BLaER1 (cell line): ENCODE measurements at regions not wholly inside any gene's neighbourhood (a gene's known extent, or its start where the extent isn't known, plus 50 kb on each side); places are given as distances from the start of the nearest gene placed in this dataset.

Experiments
- H3K27ac ChIP-seq: shearing (Covaris generic); formaldehyde crosslinking; 2 replicates; pipeline ENCODE4 v1.8.1; 2022
- H3K27me3 ChIP-seq: shearing (Covaris generic); formaldehyde crosslinking; 2 replicates; pipeline ENCODE4 v1.8.1; 2022
- H3K36me3 ChIP-seq: shearing (Covaris generic); formaldehyde crosslinking; 2 replicates; pipeline ENCODE4 v1.8.1; 2022
- H3K4me1 ChIP-seq: shearing (Covaris generic); formaldehyde crosslinking; 2 replicates; pipeline ENCODE4 v1.8.1; 2022
- H3K4me2 ChIP-seq: shearing (Covaris generic); formaldehyde crosslinking; 2 replicates; pipeline ENCODE4 v1.8.1; 2022
- H3K4me3 ChIP-seq: shearing (Covaris generic); formaldehyde crosslinking; 2 replicates; pipeline ENCODE4 v1.8.1; 2022
- H3K9ac ChIP-seq: shearing (Covaris generic); formaldehyde crosslinking; 2 replicates; pipeline ENCODE4 v1.8.1; 2022
- H3K9me3 ChIP-seq: shearing (Covaris generic); formaldehyde crosslinking; 2 replicates; pipeline ENCODE4 v1.8.1; 2022
- H4K20me1 ChIP-seq: shearing (Covaris generic); formaldehyde crosslinking; 2 replicates; pipeline ENCODE4 v1.8.1; 2022
- Cebpa-rat ChIP-seq: shearing (Covaris generic); IDR thresholded peaks from 2 replicates; pipeline ENCODE4 v1.8.1; 2022

DNA sequence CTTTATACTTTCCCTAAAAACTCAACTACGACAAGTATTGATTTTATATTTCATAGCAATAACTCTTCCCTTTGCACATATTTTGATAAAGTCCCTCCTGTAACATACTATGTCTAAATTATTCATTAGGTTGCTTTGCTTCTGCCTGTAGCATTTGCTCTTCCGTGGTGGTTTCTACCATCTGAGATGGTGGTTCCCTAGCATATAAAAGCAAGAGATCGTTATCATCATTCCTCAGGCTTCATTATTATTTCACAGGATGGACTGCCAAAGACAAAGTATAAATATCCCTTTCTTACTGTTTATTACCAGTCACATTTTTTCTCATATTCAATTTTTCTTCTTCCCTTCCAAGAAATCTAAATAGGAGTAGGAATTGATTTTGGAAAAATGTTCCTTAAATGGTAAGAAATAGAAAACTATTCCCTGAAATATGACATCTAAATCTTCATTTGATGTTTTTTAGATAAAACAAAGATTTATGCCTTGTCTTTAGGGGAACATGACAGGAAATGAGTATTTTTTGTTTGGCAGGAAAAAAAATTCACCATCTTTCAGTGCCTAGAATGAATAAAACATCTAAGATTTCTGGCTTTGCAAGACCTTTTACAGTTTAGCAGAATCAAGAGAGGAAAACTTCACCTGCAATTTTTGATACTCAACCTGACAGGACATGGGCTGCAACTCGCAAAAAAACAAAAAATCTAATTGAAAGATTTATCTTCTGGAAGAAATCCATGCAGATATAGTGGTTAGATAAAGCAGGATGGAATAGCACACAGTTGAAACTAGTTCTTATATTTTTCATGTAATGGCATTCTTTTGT, 340.0 kb downstream of the SPRY2 start:
- Histone ChIP-seq H3K27ac (no peak overlapping the region), H4K20me1 (no peaks in the 10 kb centered on the region), H3K27me3 (no peaks in the 10 kb centered on the region), H3K4me3 (no peak overlapping the region), H3K36me3 (no peaks in the 10 kb centered on the region), H3K4me1 (no peaks in the 10 kb centered on the region), H3K4me2 (no peak overlapping the region), H3K9ac (no peak overlapping the region), H3K9me3 (no peaks in the 10 kb centered on the region)
- TF ChIP-seq Cebpa-rat = no peak

DNA sequence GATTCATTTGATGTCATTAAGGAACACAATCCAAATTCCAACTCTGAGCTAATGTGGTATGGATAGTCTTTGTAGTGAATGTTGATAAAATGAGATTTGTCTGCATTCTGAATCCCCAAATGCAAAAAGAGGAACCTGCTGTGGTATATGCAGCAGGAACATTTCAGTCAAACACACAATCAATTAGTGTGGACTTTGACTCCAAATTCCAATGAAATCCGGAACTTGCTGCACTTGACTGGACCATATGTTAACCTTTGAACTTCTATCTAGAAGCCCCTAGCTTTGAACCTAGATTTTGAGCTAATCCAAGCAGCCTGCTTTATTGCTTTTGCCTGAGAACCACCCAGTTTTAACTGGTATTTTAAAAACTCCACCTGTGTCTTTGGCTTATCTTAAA, 341.3 kb downstream of the SPRY2 start:
- H3K4me2 ChIP-seq = no peak overlapping the region
- H3K36me3 ChIP-seq = no peaks in the 10 kb centered on the region
- no peaks in the 10 kb centered on the region for H3K4me1 ChIP-seq
- no peak for TF ChIP-seq Cebpa-rat
- H4K20me1 ChIP-seq = no peaks in the 10 kb centered on the region
- H3K27ac ChIP-seq = no peak overlapping the region
- no peak overlapping the region for H3K9ac ChIP-seq
- no peaks in the 10 kb centered on the region for H3K27me3 ChIP-seq
- H3K9me3 ChIP-seq = no peaks in the 10 kb centered on the region
- H3K4me3 ChIP-seq = no peak overlapping the region

DNA sequence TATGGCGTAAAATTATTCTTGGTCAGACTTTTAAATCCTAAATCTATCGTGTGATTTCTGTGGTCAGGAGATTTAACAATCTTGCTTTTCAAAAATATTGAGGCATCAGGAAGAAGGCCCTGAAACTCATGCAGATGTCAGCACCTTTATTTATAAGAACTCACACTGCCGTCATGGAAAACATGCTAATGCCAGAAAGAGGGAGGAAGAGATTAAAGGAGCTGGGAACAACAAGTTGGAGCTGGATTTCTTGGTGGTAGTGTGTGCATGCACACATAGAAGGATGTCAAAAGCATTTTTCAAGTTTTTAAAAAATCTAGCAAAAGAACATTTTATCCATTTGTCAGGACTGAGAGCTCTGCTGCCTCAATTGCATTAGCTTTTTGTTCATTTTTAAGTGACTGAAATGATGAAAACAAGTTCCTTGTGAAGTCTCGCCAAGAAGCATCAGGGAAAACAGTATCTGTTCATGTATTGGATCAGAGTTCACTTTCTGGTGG, 342.5 kb downstream of the SPRY2 start:
- H3K27me3 ChIP-seq = no peaks in the 10 kb centered on the region
- TF ChIP-seq Cebpa-rat = no peak
- H3K9ac ChIP-seq = no peak overlapping the region
- H3K4me1 ChIP-seq = no peaks in the 10 kb centered on the region
- no peak overlapping the region for H3K27ac ChIP-seq
- H3K4me3 ChIP-seq = no peak overlapping the region
- no peaks in the 10 kb centered on the region for H4K20me1 ChIP-seq
- H3K9me3 ChIP-seq = no peaks in the 10 kb centered on the region
- H3K4me2 ChIP-seq = no peak overlapping the region
- H3K36me3 ChIP-seq = no peaks in the 10 kb centered on the region

DNA sequence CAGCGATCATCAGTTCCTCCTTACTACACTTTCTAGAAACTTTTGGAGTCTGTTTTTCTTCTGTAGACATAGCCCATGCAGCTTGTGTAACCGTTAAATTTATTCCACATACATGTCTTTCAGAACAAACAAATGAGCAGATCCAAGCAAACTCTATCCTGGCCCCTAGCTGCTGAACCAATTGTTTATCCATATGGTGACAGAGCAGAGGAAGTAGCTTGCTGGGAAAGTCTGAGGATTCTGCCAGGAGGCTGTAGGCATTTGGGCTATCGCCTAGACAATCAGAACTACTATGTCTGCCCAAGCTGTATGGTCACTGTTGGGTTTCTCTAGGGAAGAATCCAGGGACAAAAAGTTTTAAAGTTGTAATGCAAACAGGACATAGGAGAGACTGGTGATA, 343.7 kb downstream of the SPRY2 start:
- H3K9ac ChIP-seq = no peak overlapping the region
- no peak overlapping the region for H3K4me2 ChIP-seq
- H3K27me3 ChIP-seq = no peaks in the 10 kb centered on the region
- H3K4me3 ChIP-seq = no peak overlapping the region
- TF ChIP-seq Cebpa-rat = no peak
- no peaks in the 10 kb centered on the region for H3K36me3 ChIP-seq
- no peaks in the 10 kb centered on the region for H3K4me1 ChIP-seq
- H4K20me1 ChIP-seq = no peaks in the 10 kb centered on the region
- H3K9me3 ChIP-seq = no peaks in the 10 kb centered on the region
- no peak overlapping the region for H3K27ac ChIP-seq

DNA sequence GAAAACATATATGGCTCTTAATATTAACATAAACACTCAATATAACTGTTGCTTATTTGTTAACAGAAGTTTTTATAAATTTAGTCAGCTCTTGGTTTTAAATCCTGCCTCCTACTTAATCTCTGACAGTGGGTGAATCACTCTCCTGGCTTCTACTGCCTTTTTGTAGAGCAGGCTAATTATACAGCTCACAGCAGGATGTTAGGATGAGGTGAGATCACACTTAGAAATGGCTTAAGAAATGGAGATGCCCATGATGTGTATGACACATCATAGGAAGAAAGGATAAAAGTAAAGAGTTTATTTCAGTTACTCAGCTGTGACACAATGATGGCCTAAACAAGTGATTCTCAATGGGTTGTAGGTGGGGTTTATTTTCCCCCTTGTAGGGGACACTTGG, 345.6 kb downstream of the SPRY2 start:
- no peak overlapping the region for H3K4me2 ChIP-seq
- no peaks in the 10 kb centered on the region for H3K36me3 ChIP-seq
- H3K4me3 ChIP-seq = no peak overlapping the region
- H3K27ac ChIP-seq = no peak overlapping the region
- H4K20me1 ChIP-seq = no peaks in the 10 kb centered on the region
- H3K4me1 ChIP-seq = no peaks in the 10 kb centered on the region
- no peak for TF ChIP-seq Cebpa-rat
- H3K9ac ChIP-seq = no peak overlapping the region
- H3K9me3 ChIP-seq = no peaks in the 10 kb centered on the region
- no peaks in the 10 kb centered on the region for H3K27me3 ChIP-seq

DNA sequence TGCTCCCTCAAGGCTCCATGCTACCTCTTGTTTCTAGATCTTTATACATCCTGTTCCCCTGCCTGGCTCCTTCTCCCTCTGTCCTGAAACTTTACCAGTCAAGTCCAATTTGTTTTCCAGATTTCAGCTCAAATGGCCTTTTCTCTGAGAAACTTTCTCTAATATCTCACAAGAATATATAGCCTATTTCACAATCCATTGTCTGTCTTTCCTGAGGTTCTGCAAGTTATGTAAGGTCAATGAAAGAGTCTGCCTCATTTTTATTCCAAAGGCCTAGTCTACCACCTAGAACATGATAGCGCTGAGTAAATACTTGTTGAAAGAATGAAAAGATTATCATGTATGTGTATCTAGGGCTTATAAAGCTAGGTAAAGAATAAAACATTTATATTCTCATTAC, 348.8 kb downstream of the SPRY2 start:
- Histone ChIP-seq H3K27me3 (no peaks in the 10 kb centered on the region), H3K4me2 (no peak overlapping the region), H3K9ac (no peak overlapping the region), H4K20me1 (no peaks in the 10 kb centered on the region), H3K9me3 (no peaks in the 10 kb centered on the region), H3K36me3 (no peaks in the 10 kb centered on the region), H3K4me3 (no peak overlapping the region), H3K4me1 (no peaks in the 10 kb centered on the region), H3K27ac (no peak overlapping the region)
- no peak for TF ChIP-seq Cebpa-rat

DNA sequence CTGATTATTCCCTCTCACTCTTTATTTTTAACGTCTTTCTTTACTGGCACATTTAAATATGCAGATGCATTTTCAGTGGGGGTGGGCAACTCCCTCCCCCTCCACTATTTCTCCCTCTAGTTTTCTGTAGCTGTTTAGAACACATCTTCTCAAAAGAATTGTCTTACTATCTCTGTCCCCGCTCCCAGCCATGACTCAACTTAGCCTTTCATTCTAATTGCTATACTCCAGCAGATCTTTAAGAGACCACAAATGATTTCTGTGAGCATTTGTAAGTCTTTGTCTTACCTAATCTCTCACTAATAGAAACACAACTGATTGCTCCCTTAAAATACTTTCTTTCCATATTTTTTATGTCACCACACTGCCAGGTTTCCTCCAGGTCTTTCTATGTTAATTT, 350.9 kb downstream of the SPRY2 start:
- H3K9me3 ChIP-seq = no peaks in the 10 kb centered on the region
- H4K20me1 ChIP-seq = no peaks in the 10 kb centered on the region
- no peaks in the 10 kb centered on the region for H3K4me1 ChIP-seq
- no peak overlapping the region for H3K4me3 ChIP-seq
- H3K9ac ChIP-seq = no peak overlapping the region
- H3K36me3 ChIP-seq = no peaks in the 10 kb centered on the region
- no peak overlapping the region for H3K4me2 ChIP-seq
- H3K27ac ChIP-seq = no peak overlapping the region
- no peaks in the 10 kb centered on the region for H3K27me3 ChIP-seq
- TF ChIP-seq Cebpa-rat = no peak

DNA sequence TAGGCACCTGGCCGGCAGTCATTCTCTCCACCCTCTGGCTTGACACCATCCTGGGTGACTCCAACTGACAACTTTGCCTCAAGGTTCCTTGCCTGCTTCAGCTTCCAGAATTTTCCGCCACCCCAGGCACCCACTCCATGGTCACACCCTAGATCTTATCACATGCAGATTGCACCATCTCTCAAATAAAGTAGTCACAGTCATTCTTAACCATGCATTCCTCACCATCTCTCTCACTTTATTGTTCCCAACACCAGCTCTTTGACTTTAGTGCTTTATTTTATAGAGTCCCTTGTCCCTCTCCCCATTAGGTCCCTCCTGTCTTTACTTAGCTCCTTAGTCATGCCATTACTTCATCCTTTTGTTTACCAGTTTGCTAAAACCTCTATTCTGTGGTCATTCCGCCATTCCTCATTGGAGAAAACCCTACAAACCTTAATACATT, 351.7 kb downstream of the SPRY2 start:
- Histone ChIP-seq H3K36me3 (no peaks in the 10 kb centered on the region), H3K4me1 (no peaks in the 10 kb centered on the region), H3K27ac (no peak overlapping the region), H3K4me3 (no peak overlapping the region), H3K27me3 (no peaks in the 10 kb centered on the region), H3K9me3 (no peaks in the 10 kb centered on the region), H3K4me2 (no peak overlapping the region), H4K20me1 (no peaks in the 10 kb centered on the region), H3K9ac (no peak overlapping the region)
- no peak for TF ChIP-seq Cebpa-rat

DNA sequence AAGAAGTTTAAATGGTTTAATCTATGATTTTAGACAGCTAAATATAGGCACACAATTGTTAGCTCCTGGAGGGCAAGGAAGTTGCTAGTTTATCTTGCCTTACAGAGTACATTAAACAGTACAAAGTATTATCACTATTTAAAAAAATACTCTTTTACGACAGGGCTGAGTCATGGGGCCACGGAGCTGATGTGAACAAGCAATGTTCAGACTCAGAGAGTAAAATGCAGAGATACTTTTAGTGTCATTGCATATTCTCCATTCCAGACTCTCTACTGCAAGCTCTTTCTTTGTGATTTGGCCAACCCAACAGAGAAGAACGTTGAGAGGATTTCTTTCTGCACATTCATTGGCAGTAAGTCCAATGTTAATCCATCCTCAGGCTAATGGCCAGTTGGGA, 352.4 kb downstream of the SPRY2 start:
- Histone ChIP-seq H3K4me3 (no peak overlapping the region), H3K27ac (no peak overlapping the region)

DNA sequence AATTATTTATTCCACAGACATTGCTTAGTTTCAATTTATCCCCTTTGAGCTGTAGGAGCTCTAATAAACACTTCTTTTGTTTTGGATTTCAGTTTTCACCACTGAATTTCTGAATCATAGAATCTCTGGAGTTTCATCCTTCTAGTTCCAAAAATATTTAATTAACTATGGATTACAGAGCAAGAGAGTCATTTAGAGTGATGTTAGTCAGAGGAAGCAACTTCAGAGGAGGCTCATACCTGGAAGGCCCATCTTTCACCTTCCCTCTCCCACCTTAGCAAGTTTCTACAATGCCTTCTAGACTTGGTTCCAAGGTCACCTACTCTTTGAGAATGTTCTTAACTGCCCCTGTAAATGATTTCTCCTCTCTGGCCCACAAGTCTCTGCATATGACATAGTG, 353.2 kb downstream of the SPRY2 start:
- H4K20me1 ChIP-seq = no peaks in the 10 kb centered on the region
- no peaks in the 10 kb centered on the region for H3K27me3 ChIP-seq
- no peak overlapping the region for H3K27ac ChIP-seq
- no peak for TF ChIP-seq Cebpa-rat
- no peak overlapping the region for H3K9ac ChIP-seq
- H3K4me2 ChIP-seq = no peak overlapping the region
- no peak overlapping the region for H3K4me3 ChIP-seq
- H3K9me3 ChIP-seq = no peaks in the 10 kb centered on the region
- no peaks in the 10 kb centered on the region for H3K4me1 ChIP-seq
- no peaks in the 10 kb centered on the region for H3K36me3 ChIP-seq

More for the DNA sequence above, 352.4 kb downstream of the SPRY2 start:
- Histone ChIP-seq H3K4me2 (no peak overlapping the region), H3K36me3 (no peaks in the 10 kb centered on the region), H3K27me3 (no peaks in the 10 kb centered on the region), H3K4me1 (no peaks in the 10 kb centered on the region), H3K9me3 (no peaks in the 10 kb centered on the region), H3K9ac (no peak overlapping the region), H4K20me1 (no peaks in the 10 kb centered on the region)
- no peak for TF ChIP-seq Cebpa-rat
